Neutrophil (primary cell): ENCODE measurements at regions not wholly inside any gene's neighbourhood (a gene's known extent, or its start where the extent isn't known, plus 50 kb on each side); places are given as distances from the start of the nearest gene placed in this dataset.

Source experiments
- H3K27ac ChIP-seq: fragments of 200-600 bp; sonication (generic); 2 replicates; pipeline ENCODE4 v1.5.1; 2016; ENCODE audit warnings: mild to moderate bottlenecking, moderate library complexity
- H3K27me3 ChIP-seq: fragments of 200-600 bp; sonication (generic); 2 replicates; pipeline ENCODE4 v1.6.0; 2016; ENCODE audit warnings: mild to moderate bottlenecking
- H3K36me3 ChIP-seq: fragments of 200-600 bp; sonication (generic); 2 replicates; pipeline ENCODE4 v1.5.1; 2017
- H3K4me1 ChIP-seq, 2 experiments: fragments of 200-600 bp in 1 of 2; sonication (generic) in 1 of 2; 1 replicate in 1 of 2; 2 replicates in 1 of 2; pipeline versions ENCODE4 v1.5.1 to v1.6.1; 2013 to 2016; ENCODE audit warnings: low read depth in 1 of 2, low read length in 1 of 2, mild to moderate bottlenecking in 1 of 2, moderate library complexity in 1 of 2; ENCODE audit not compliant: control insufficient read depth in 1 of 2, insufficient read depth in 1 of 2
- H3K4me3 ChIP-seq, 2 experiments: fragments of 200-600 bp in 1 of 2; sonication (generic) in 1 of 2; 1 replicate in 1 of 2; 2 replicates in 1 of 2; pipeline ENCODE4 v1.5.1; 2013 to 2016; ENCODE audit warnings: low read depth in 1 of 2, low read length in 1 of 2, mild to moderate bottlenecking in 1 of 2, moderate library complexity in 1 of 2
- H3K9me3 ChIP-seq: fragments of 200-600 bp; sonication (generic); 2 replicates; pipeline ENCODE4 v1.5.1; 2016
- TF ChIP-seq, protein P1 (sequence below): fragments of 200-600 bp; sonication (generic); IDR thresholded peaks from 2 replicates; pipeline ENCODE4 v1.5.1; 2016; ENCODE audit warnings: antibody characterized with exemption

DNA sequence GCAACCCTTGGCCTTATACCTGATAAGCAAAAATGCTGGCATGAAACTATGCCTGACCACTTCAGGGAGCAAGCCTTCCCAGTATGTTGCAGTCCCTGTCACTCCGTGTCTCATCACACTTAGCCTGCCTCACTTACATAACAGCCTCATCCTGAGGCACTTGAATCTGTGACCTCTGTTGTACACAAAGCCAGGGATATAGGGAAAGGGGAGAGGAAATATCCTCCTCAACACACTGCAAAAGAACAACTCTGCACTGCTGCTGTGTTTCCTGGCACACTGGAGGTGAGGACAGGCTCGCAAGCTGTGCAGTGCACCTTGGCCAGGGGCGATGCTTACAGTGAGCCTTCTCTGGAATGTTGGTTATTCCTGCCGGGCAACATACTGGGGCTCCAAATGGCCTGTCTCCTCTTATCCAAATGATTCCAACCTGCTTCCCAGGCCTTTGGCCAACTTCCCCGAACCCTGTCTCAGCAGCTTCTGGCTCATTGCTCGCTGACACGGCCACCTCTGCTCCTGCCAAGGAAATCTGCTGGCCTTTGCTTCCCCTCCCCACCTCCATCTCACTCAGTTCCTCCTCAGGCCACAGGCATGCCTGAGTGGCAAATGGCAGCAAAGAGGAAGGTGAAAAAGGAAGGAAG is 109.2 kb downstream of the CD47 start:
- Histone ChIP-seq H3K9me3 (no peaks in the 10 kb centered on the region), H3K4me3 (no peak overlapping the region), H3K27ac (no peak overlapping the region), H3K36me3 (no peaks in the 10 kb centered on the region), H3K27me3 (peaks cover 57% of the 10 kb centered on the region), H3K4me1 (peaks cover 4 to 7% of the 10 kb centered on the region in 2 experiments)
- TF ChIP-seq, protein P1, sequence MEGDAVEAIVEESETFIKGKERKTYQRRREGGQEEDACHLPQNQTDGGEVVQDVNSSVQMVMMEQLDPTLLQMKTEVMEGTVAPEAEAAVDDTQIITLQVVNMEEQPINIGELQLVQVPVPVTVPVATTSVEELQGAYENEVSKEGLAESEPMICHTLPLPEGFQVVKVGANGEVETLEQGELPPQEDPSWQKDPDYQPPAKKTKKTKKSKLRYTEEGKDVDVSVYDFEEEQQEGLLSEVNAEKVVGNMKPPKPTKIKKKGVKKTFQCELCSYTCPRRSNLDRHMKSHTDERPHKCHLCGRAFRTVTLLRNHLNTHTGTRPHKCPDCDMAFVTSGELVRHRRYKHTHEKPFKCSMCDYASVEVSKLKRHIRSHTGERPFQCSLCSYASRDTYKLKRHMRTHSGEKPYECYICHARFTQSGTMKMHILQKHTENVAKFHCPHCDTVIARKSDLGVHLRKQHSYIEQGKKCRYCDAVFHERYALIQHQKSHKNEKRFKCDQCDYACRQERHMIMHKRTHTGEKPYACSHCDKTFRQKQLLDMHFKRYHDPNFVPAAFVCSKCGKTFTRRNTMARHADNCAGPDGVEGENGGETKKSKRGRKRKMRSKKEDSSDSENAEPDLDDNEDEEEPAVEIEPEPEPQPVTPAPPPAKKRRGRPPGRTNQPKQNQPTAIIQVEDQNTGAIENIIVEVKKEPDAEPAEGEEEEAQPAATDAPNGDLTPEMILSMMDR, result no peak

DNA sequence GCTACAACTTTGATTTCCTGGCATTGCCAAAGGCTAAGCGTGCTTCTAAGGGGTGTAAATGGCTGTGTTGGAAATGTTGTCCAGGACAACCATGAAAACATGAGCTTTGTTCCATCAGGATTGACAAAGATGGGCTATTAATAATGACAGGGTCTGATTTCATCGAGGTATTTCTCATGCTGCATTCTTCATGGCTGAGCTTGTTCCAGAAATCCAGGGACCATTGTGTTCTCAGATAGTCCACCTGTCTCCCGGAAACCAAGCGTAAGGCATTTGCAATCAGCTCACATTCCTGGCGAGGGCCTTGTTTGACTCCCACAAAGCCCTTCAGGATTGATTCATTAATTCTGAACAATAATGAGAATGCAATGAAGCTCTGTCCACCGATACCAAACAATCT is 111.3 kb downstream of the CD47 start:
- peaks cover 4 to 7% of the 10 kb centered on the region in 2 experiments for H3K4me1 ChIP-seq
- TF ChIP-seq, protein P1, result no peak
- no peak overlapping the region for H3K4me3 ChIP-seq
- no peak overlapping the region for H3K27ac ChIP-seq
- no peaks in the 10 kb centered on the region for H3K9me3 ChIP-seq
- H3K27me3 ChIP-seq, result peaks cover 56% of the 10 kb centered on the region
- no peaks in the 10 kb centered on the region for H3K36me3 ChIP-seq

DNA sequence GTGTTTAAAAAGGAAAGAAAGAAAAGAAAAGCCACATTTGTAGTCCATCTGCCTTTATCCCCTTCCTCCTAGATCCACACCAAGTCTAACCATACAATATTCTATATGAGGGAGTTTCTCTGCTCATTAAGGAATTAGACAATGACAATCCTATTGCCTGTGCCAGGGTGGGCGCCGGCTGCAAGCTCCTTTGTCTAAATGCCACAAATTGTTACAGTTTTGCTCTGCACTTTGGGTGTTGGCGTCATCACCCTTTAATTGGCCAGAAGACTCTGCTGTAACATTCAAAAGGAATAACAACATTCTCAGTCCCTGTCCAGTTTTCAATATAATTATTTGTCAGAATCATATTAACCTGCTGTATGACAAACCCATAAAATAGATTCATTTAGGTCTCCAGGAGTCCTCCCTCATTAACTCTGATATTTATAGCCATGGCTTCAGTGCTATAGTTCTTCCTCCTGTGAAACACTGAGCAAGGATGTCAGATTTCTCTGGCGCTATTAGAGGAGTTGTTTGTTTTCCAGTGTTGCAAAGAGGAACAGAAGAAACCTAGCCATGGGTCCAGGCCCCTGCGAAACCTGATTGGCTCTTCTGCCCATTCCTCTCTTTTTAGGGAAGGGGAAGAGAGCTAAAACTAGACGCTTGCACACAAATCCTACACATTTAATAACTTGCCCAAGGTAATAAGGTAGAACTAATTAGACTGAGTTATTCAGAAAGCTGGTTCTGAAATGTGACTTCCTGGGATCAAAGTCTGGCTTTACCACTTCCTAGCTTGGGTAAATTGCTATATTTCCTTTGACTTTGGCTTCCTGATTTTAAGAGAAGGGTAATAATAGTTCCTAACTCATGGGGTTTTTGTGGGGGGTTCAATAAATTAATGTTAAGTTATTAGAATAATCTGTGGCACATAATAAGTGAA is 112.4 kb downstream of the CD47 start:
- H3K4me1 ChIP-seq, result peaks cover 4 to 7% of the 10 kb centered on the region in 2 experiments

DNA sequence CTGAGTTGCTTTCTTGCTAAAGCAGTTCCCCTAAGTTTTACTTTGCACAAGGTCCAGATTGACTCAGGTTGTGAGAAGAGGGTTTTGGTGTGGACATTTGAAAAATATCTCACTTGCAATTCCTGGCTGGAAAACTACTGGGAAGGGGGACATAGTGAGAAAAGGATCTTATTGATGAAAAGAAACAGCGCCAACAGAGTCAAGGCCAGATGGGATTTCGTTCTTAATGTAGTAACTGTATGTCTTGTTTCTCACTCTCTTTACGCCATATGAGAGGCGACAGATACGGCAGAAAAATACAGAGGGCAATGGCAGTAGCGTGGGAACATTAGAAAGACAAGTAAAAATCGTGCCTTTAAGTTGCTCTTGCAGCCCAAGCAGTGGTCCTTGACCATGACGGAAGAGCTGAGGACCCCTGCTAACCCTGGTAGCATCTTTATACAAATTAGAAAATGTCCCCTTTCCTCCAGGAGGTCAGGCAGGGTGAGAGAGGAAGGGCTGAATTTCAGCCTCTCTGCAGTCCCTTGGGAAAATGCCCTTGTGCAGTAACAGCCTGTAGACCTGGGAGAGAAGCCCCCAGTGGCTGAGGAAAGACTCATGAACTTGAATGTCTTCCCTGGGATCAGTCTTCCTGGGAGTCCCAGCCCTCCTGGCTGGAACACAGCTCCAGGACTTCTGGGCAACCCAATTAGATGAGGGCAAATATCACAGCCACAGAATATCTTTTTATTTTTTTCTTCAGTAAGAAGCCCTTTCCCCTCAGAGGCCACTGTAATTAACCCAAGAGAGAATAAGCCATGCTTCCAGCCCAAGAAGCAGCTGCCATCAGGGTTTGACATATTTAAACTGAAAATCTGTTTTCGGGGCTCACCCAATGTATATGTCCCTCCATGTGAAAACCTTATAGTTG is 113.4 kb downstream of the CD47 start:
- Histone ChIP-seq H3K4me1 (peaks cover 4 to 7% of the 10 kb centered on the region in 2 experiments), H3K9me3 (no peaks in the 10 kb centered on the region), H3K27me3 (peaks cover 58% of the 10 kb centered on the region), H3K36me3 (no peaks in the 10 kb centered on the region), H3K27ac (no peak overlapping the region), H3K4me3 (no peak overlapping the region)
- TF ChIP-seq, protein P1, result no peak

More for the DNA sequence above, 112.4 kb downstream of the CD47 start:
- Histone ChIP-seq H3K27me3 (peaks cover 64% of the 10 kb centered on the region), H3K36me3 (no peaks in the 10 kb centered on the region), H3K4me3 (no peak overlapping the region), H3K27ac (no peak overlapping the region), H3K9me3 (no peaks in the 10 kb centered on the region)
- TF ChIP-seq, protein P1, result no peak

DNA sequence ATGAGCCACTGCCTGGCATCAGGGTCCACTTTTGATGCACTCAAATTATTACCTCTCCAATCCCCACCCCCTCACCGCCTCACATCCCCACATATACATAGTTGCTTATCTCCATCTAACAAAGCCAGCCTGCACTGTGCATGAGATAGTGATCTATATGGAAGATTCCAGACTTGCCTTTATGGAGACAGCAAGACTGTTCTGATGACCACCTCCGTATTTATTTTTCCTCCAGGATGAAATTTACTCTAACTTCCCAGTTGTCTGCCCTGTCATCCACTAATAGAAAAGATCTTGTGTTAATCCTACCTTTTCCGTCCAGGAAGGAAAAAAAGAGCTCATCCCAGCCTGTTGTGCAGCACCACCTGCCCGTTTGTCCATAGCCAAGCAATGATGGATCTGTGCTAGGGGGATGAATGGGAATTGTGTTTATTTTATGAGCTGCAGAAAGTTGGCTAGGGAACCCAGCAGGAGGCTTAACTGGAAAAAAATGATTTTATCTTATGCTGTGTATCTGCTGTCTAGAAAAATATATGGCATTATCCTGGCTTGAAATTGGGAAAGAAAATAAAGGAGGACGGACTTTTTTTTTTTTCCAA is 114.5 kb downstream of the CD47 start:
- Histone ChIP-seq H3K4me3 (no peak overlapping the region), H3K27ac (no peak overlapping the region), H3K36me3 (no peaks in the 10 kb centered on the region), H3K27me3 (peaks cover 52% of the 10 kb centered on the region), H3K4me1 (peaks cover 4 to 7% of the 10 kb centered on the region in 2 experiments), H3K9me3 (no peaks in the 10 kb centered on the region)
- TF ChIP-seq, protein P1, result no peak
